ENCODE measurements at regions not wholly inside any gene's neighbourhood (a gene's known extent, or its start where the extent isn't known, plus 50 kb on each side); places are given as distances from the start of the nearest gene placed in this dataset.

DNA sequence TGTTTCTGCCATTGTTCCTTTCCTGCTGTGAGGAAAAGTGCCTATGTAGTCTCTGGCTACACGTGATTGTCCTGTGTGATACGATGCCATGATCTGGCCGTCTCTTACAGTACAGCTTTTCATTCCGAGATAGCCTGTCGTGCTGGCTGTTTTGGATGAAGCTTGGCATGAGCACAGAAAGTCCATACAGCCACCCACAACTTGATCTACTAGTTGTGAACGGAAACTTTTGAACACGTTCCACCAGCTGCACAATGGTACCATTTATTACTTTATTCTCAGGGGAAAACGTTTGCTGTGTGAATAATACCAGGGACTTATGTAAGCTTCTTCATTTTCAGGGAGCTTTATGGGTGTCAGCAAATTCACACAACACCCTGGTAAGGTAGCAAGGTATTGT, 217.6 kb upstream of the ANKRD55 start:
- TF ChIP-seq, protein P1, sequence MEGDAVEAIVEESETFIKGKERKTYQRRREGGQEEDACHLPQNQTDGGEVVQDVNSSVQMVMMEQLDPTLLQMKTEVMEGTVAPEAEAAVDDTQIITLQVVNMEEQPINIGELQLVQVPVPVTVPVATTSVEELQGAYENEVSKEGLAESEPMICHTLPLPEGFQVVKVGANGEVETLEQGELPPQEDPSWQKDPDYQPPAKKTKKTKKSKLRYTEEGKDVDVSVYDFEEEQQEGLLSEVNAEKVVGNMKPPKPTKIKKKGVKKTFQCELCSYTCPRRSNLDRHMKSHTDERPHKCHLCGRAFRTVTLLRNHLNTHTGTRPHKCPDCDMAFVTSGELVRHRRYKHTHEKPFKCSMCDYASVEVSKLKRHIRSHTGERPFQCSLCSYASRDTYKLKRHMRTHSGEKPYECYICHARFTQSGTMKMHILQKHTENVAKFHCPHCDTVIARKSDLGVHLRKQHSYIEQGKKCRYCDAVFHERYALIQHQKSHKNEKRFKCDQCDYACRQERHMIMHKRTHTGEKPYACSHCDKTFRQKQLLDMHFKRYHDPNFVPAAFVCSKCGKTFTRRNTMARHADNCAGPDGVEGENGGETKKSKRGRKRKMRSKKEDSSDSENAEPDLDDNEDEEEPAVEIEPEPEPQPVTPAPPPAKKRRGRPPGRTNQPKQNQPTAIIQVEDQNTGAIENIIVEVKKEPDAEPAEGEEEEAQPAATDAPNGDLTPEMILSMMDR (conservative IDR thresholded peaks at IDR 0.05): no peak
- TF ChIP-seq EZH2 (IDR thresholded peaks at IDR 0.05; ENCODE audit: low read depth): no peak

Data from PC-9 (cell line).